Stimulated activated CD4-positive, alpha-beta T cell treated with anti-CD3 and anti-CD28 coated beads, TNF-alpha, amount 100 ng/mL, for 48 hours (primary cell): ENCODE measurements at regions not wholly inside any gene's neighbourhood (a gene's known extent, or its start where the extent isn't known, plus 50 kb on each side); places are given as distances from the start of the nearest gene placed in this dataset.
"Not testable (repeated sequence)": the region's sequence is repeated elsewhere in the genome, so short reads cannot be mapped to it uniquely, and the experiment has no call there.

ENCODE experiments used
- DNase-seq, 3 donors: peaks; one replicate each; pipeline ENCODE4 v3.0.0-alpha.2; 2020; ENCODE audit warnings: low read depth in 3 of 3

- no peak for DNase-seq
Observed at GRCh38 chr7:112669306-112669705, 120.9 kb downstream of the TMEM168 start.

GRCh38 chr7:112670193-112670592 is 120.0 kb downstream of the TMEM168 start:
- DNase-seq, result no peak

DNA sequence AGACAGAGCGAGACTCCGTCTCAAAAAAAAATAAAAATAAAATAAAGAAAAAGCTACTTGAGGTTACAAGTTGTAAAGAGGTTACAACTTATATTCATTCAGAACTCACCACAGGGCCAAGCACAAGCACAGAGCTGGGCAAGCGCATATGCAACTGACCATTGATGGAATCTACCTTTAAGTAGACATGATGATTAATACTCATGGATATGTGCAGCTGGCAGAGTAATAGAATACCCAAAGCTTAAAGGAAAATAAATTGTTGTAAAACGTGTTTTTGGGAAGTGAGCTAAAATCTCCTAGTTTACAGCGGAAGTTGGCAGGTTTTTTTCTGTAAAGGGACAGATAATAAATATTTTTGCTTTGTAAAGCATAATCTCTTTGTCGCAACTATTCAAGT is 111.6 kb downstream of the TMEM168 start:
- DNase-seq, result no peak

GRCh38 chr7:112689466-112690177 is 100.6 kb downstream of the TMEM168 start:
- DNase-seq, result not testable (repeated sequence)

GRCh38 chr7:112692333-112692732 is 97.9 kb downstream of the TMEM168 start:
- DNase-seq, result no peak

- DNase-seq, result not testable (repeated sequence)
Observed at GRCh38 chr7:112697211-112697610, 93.0 kb downstream of the TMEM168 start.

DNA sequence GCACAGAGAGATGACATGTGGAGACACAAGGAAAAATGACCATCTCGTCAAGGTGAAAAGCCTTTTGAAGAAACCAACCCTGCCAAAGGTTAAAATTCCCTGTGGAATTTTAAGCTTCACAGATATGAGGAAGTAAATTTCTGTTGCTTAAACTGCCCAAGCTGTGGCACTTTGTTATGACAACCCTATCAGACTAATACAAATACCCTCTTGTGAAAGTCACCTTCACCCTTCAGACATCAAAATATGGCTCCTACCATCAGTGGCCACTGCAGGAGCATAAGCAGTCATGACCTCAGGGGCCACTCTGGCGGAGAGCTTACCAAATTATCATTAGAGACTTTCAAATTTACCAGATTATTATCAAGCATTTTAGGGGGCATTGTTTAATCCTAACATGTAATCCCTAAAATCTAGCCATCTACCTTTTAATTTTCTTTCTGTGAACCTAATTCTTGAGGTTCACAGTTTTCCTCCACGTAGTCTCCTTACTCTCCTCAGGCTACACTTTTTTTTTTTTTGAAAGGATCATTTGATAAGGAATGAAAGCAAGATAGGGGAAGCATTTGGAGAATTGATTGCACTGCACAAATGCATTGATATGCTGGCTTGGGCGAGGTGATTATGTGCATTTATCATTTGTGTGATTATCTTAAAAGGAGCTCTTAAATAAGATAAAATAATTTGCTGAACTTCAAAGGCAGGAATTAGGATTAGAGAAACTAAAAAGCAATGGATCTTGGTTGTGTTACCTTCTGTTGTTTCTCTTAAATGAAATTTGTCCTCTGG is 90.3 kb downstream of the TMEM168 start:
- no peak for DNase-seq

- no peak for DNase-seq
Observed at GRCh38 chr7:112701456-112701855, 88.7 kb downstream of the TMEM168 start.

DNA sequence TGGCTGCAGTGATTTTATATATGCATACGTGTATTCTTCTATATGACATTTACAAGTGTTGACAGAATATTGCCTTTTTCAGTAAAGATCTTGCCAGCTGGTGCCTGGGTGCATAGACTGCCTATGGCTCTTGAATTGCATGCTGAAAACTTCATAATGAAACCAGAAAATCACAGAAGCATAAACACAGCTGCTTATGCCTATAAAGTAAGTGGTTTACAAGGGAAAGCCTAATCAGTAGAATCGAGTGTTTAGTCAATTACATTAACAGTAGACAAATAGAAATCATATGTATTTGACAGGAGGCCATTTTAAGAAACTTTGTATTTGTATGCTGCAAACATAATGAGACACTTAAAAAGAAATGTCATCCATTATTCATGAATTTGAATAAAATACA is 82.5 kb downstream of the TMEM168 start:
- DNase-seq, result no peak

- no peak for DNase-seq
Observed at GRCh38 chr7:112708236-112708635, 82.0 kb downstream of the TMEM168 start.
